CD14-positive monocyte (primary cell): ENCODE measurements at regions not wholly inside any gene's neighbourhood (a gene's known extent, or its start where the extent isn't known, plus 50 kb on each side); places are given as distances from the start of the nearest gene placed in this dataset.
"Not testable (repeated sequence)": the region's sequence is repeated elsewhere in the genome, so short reads cannot be mapped to it uniquely, and the experiment has no call there.

Source experiments
- DNase-seq, 3 donors: peaks; one replicate each; pipeline ENCODE4 v3.0.0-alpha.2; 2011 to 2022
- H2AFZ ChIP-seq: 2 replicates; pipeline ENCODE4 v1.6.0; 2012; ENCODE audit warnings: mild to moderate bottlenecking, low read depth, low read length, inconsistent platforms; ENCODE audit not compliant: insufficient read depth, poor library complexity, severe bottlenecking
- H3K27ac ChIP-seq, 2 donors: 1 replicate in 1 of 2; 2 replicates in 1 of 2; pipeline ENCODE4 v1.5.1; 2012 to 2013; ENCODE audit warnings: low read length in 2 of 2, control low read depth in 1 of 2, inconsistent platforms in 1 of 2, low read depth in 1 of 2, mild to moderate bottlenecking in 1 of 2
- H3K27me3 ChIP-seq, 2 donors: one replicate each; pipeline versions ENCODE4 v1.6.0 to v1.6.1; 2011 to 2013; ENCODE audit warnings: low read length in 2 of 2; ENCODE audit not compliant: control insufficient read depth in 2 of 2, insufficient read depth in 2 of 2
- H3K36me3 ChIP-seq, 2 donors: replicated peaks in 1 of 2; 1 replicate in 1 of 2; 2 replicates in 1 of 2; pipeline versions ENCODE4 v1.5.1 to v1.6.1; 2012 to 2013; ENCODE audit warnings: low read length in 2 of 2, control low read depth in 1 of 2, inconsistent platforms in 1 of 2, mild to moderate bottlenecking in 1 of 2; ENCODE audit not compliant: insufficient read depth in 2 of 2, control insufficient read depth in 1 of 2
- H3K4me1 ChIP-seq, 2 donors: 1 replicate in 1 of 2; 2 replicates in 1 of 2; pipeline versions ENCODE4 v1.5.1 to v1.6.1; 2012 to 2013; ENCODE audit warnings: low read length in 2 of 2, control low read depth in 1 of 2, inconsistent platforms in 1 of 2, mild to moderate bottlenecking in 1 of 2, moderate library complexity in 1 of 2; ENCODE audit not compliant: insufficient read depth in 2 of 2, control insufficient read depth in 1 of 2
- H3K4me2 ChIP-seq: replicated peaks from 2 replicates; pipeline ENCODE3; 2012; ENCODE audit warnings: low read length, moderate library complexity, mild to moderate bottlenecking; ENCODE audit not compliant: poor library complexity, severe bottlenecking; ENCODE audit errors: extremely low read depth
- H3K4me3 ChIP-seq, 3 experiments: fragments of 200-600 bp in 1 of 3; sonication (generic) in 1 of 3; replicated peaks in 1 of 3; 1 replicate in 2 of 3; 2 replicates in 1 of 3; pipeline ENCODE4 v1.5.1; 2011 to 2013; ENCODE audit warnings: low read length in 3 of 3, mild to moderate bottlenecking in 3 of 3, control low read depth in 2 of 3, low read depth in 2 of 3, inconsistent platforms in 1 of 3, moderate library complexity in 1 of 3
- H3K79me2 ChIP-seq: 2 replicates; pipeline ENCODE4 v1.6.0; 2012; ENCODE audit warnings: mild to moderate bottlenecking, control low read depth, inconsistent platforms, low read length, moderate library complexity; ENCODE audit not compliant: insufficient read depth
- H3K9ac ChIP-seq: 2 replicates; pipeline ENCODE4 v1.6.0; 2017; ENCODE audit warnings: low read length, mild to moderate bottlenecking; ENCODE audit not compliant: insufficient read depth, poor library complexity, severe bottlenecking
- H3K9me3 ChIP-seq, 2 donors: replicated peaks in 1 of 2; 1 replicate in 1 of 2; 2 replicates in 1 of 2; pipeline versions ENCODE4 v1.5.1 to v1.6.1; 2012 to 2013; ENCODE audit warnings: low read length in 2 of 2, control low read depth in 1 of 2; ENCODE audit not compliant: control insufficient read depth in 1 of 2, insufficient read depth in 1 of 2
- H4K20me1 ChIP-seq: 2 replicates; pipeline ENCODE4 v1.6.0; 2012; ENCODE audit warnings: mild to moderate bottlenecking, low read length, control low read depth, moderate library complexity; ENCODE audit not compliant: insufficient read depth
- H3K27ac Mint-ChIP-seq, 7 donors: one replicate each; pipeline ENCODE4 v1.8.0; 2020; ENCODE audit warnings: mild to moderate bottlenecking in 7 of 7, mixed read lengths in 7 of 7, moderate library complexity in 6 of 7, inconsistent platforms in 2 of 7
- H3K27me3 Mint-ChIP-seq, 3 donors: one replicate each; pipeline ENCODE4 v1.8.0; 2021 to 2022; ENCODE audit warnings: low read depth in 3 of 3, mild to moderate bottlenecking in 3 of 3, mixed read lengths in 3 of 3, moderate library complexity in 3 of 3, inconsistent platforms in 1 of 3
- H3K36me3 Mint-ChIP-seq, 2 donors: one replicate each; pipeline ENCODE4 v1.8.0; 2020; ENCODE audit warnings: mixed read lengths in 2 of 2, inconsistent platforms in 1 of 2, mild to moderate bottlenecking in 1 of 2
- H3K4me1 Mint-ChIP-seq: one replicate; pipeline ENCODE4 v1.8.0; 2020; ENCODE audit warnings: mild to moderate bottlenecking, mixed read lengths
- H3K4me3 Mint-ChIP-seq, 2 donors: one replicate each; pipeline ENCODE4 v1.8.0; 2020; ENCODE audit warnings: mild to moderate bottlenecking in 2 of 2, mixed read lengths in 2 of 2, moderate library complexity in 1 of 2
- H3K9me3 Mint-ChIP-seq, 7 donors: one replicate each; pipeline ENCODE4 v1.8.0; 2020 to 2022; ENCODE audit warnings: mixed read lengths in 7 of 7, mild to moderate bottlenecking in 6 of 7, moderate library complexity in 6 of 7, inconsistent platforms in 2 of 7
- WGBS: methylation state at CpG from one replicate; pipeline ENCODE4 v1.1.5; 2013; ENCODE audit warnings: missing lambda C conversion rate; ENCODE audit not compliant: insufficient coverage; 5-methylcytosine and 5-hydroxymethylcytosine counted together
- intact Hi-C, 2 donors: fragments of 100-400 bp; cut with micrococcal nuclease; formaldehyde crosslinking; loops; one replicate each; pipeline versions ENCODE4 v1.15.0 to v1.15.1; 2023

- H3K4me1 ChIP-seq, H3K9me3 ChIP-seq, H3K27me3 Mint-ChIP-seq, H3K36me3 ChIP-seq, H3K79me2 ChIP-seq, H3K27ac ChIP-seq, H3K27ac Mint-ChIP-seq, H3K9ac ChIP-seq, H2AFZ ChIP-seq, H4K20me1 ChIP-seq, H3K27me3 ChIP-seq, H3K4me1 Mint-ChIP-seq, H3K4me3 ChIP-seq, H3K36me3 Mint-ChIP-seq, intact Hi-C loops, DNase-seq, H3K4me2 ChIP-seq, H3K9me3 Mint-ChIP-seq, H3K4me3 Mint-ChIP-seq: not testable (repeated sequence)
- WGBS: no CpG with 5 or more reads among the region's 11 CpGs
These were observed 143.4 kb downstream of the GTF2IRD2B start for GRCh38 chr7:75235827-75236167.

- H3K9ac ChIP-seq, H3K27ac ChIP-seq, DNase-seq, H3K4me2 ChIP-seq, H3K27ac Mint-ChIP-seq, H3K9me3 Mint-ChIP-seq, H3K9me3 ChIP-seq, H3K4me1 Mint-ChIP-seq, H2AFZ ChIP-seq, H3K4me3 ChIP-seq, H3K36me3 ChIP-seq, H3K79me2 ChIP-seq, H3K27me3 ChIP-seq, H3K27me3 Mint-ChIP-seq, H4K20me1 ChIP-seq, intact Hi-C loops, H3K4me1 ChIP-seq, H3K36me3 Mint-ChIP-seq: not testable (repeated sequence)
- H3K4me3 Mint-ChIP-seq: peak overlapping the region in 1 of 2 donors; percentile 69
- WGBS: no CpG with 5 or more reads among the region's 103 CpGs
These were observed 145.1 kb downstream of the GTF2IRD2B start for GRCh38 chr7:75237255-75238187.

GRCh38 chr7:75238309-75238708 is 145.9 kb downstream of the GTF2IRD2B start:
- H4K20me1 ChIP-seq, H3K36me3 ChIP-seq, H3K4me1 Mint-ChIP-seq, H3K9me3 Mint-ChIP-seq, H3K27me3 ChIP-seq, intact Hi-C loops, H3K79me2 ChIP-seq, H3K36me3 Mint-ChIP-seq, H3K9ac ChIP-seq, H3K27me3 Mint-ChIP-seq, H3K27ac Mint-ChIP-seq, H3K27ac ChIP-seq, H3K4me2 ChIP-seq, H3K4me3 ChIP-seq, H3K9me3 ChIP-seq, H2AFZ ChIP-seq, DNase-seq, H3K4me1 ChIP-seq, H3K4me3 Mint-ChIP-seq: not testable (repeated sequence)
- no CpG with 5 or more reads among the region's 10 CpGs for WGBS

DNA sequence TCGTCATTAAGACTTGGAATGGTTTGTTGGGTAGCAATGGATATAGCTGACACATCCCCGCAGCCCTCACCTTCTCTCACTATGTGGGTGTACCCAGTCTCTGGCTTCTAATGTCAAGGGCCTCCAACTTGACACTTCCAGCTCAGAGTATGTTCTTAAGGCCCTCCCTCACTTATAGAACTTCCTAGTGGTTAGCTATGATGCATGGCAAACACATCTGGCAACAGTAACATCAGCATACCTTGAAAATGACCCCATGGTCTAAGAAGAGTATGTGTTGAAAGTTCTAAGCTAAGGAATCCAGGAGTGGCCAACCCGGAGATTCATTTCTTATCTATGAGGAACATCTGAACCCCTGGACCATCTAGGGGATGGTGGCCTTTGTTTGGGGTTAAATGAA is 151.2 kb downstream of the GTF2IRD2B start:
- H3K27me3 Mint-ChIP-seq, H3K36me3 Mint-ChIP-seq, H3K4me1 Mint-ChIP-seq, H2AFZ ChIP-seq, H3K9me3 ChIP-seq, intact Hi-C loops, H3K27ac ChIP-seq, H3K27me3 ChIP-seq, H3K4me3 ChIP-seq, H3K9me3 Mint-ChIP-seq, H3K9ac ChIP-seq, H4K20me1 ChIP-seq, DNase-seq, H3K27ac Mint-ChIP-seq, H3K4me1 ChIP-seq, H3K4me2 ChIP-seq, H3K79me2 ChIP-seq, H3K4me3 Mint-ChIP-seq, H3K36me3 ChIP-seq: not testable (repeated sequence)
- no CpG with 5 or more reads among the region's 3 CpGs for WGBS
